HUDEP-2 (cell line): ENCODE measurements at regions not wholly inside any gene's neighbourhood (a gene's known extent, or its start where the extent isn't known, plus 50 kb on each side); places are given as distances from the start of the nearest gene placed in this dataset.
A peak's percentile ranks its signal among the peaks of the same experiment; 100 is the strongest.
"Not testable (repeated sequence)": the region's sequence is repeated elsewhere in the genome, so short reads cannot be mapped to it uniquely, and the experiment has no call there.

Experiments used
- DNase-seq, 76 experiments: peaks; one replicate each; lab custom pipeline; 2025; ENCODE audit not compliant: unreplicated experiment in 76 of 76; lab: John Stamatoyannopoulos, UW

GRCh38 chr2:116911540-116911939 lies 903.0 kb upstream of the DDX18 start:
- DNase-seq: no peak

- DNase-seq: no peak
Measured at GRCh38 chr2:116915673-116916072, 898.8 kb upstream of the DDX18 start.

- DNase-seq: no peak
Measured at GRCh38 chr2:116917196-116917595, 897.3 kb upstream of the DDX18 start.

GRCh38 chr2:116918574-116918973 lies 895.9 kb upstream of the DDX18 start:
- no peak for DNase-seq

- no peak for DNase-seq
Measured at GRCh38 chr2:116922414-116922813, 892.1 kb upstream of the DDX18 start.

GRCh38 chr2:116924509-116924908 lies 890.0 kb upstream of the DDX18 start:
- no peak for DNase-seq

- no peak for DNase-seq
Measured at GRCh38 chr2:116935097-116935814, 879.2 kb upstream of the DDX18 start.

GRCh38 chr2:116948258-116948657 lies 866.2 kb upstream of the DDX18 start:
- no peak for DNase-seq

- DNase-seq: no peak
Measured at GRCh38 chr2:116949249-116949648, 865.2 kb upstream of the DDX18 start.

- peak in 4 of 76 experiments; percentile 3 to 15 (median 3) for DNase-seq
Measured at GRCh38 chr2:116952254-116952653, 862.2 kb upstream of the DDX18 start.

- no peak for DNase-seq
Measured at GRCh38 chr2:116955646-116956045, 858.8 kb upstream of the DDX18 start.

- DNase-seq: no peak
Measured at GRCh38 chr2:116975608-116976007, 838.9 kb upstream of the DDX18 start.

- DNase-seq: no peak
Measured at GRCh38 chr2:116979916-116980764, 834.4 kb upstream of the DDX18 start.

GRCh38 chr2:116987447-116987846 lies 827.0 kb upstream of the DDX18 start:
- no peak for DNase-seq

- DNase-seq: no peak
Measured at GRCh38 chr2:116988303-116988702, 826.2 kb upstream of the DDX18 start.

- no peak for DNase-seq
Measured at GRCh38 chr2:117019357-117019756, 795.1 kb upstream of the DDX18 start.

- DNase-seq: no peak
Measured at GRCh38 chr2:117027646-117028045, 786.8 kb upstream of the DDX18 start.

- DNase-seq: not testable (repeated sequence)
Measured at GRCh38 chr2:117028708-117029107, 785.8 kb upstream of the DDX18 start.

GRCh38 chr2:117055499-117056375 lies 758.8 kb upstream of the DDX18 start:
- DNase-seq: no peak

- DNase-seq: no peak
Measured at GRCh38 chr2:117056376-117056748, 758.1 kb upstream of the DDX18 start.

GRCh38 chr2:117057016-117057415 lies 757.5 kb upstream of the DDX18 start:
- DNase-seq: no peak
